Motor neuron (in vitro differentiated cells): ENCODE measurements at regions not wholly inside any gene's neighbourhood (a gene's known extent, or its start where the extent isn't known, plus 50 kb on each side); places are given as distances from the start of the nearest gene placed in this dataset.
"Not testable (repeated sequence)": the region's sequence is repeated elsewhere in the genome, so short reads cannot be mapped to it uniquely, and the experiment has no call there.

Source experiments
- ATAC-seq, 8 experiments: fragments of 200-7000 bp; cut with Tn5 transposase; replicated peaks in 6 of 8; 2 replicates each; pipeline ENCODE4 v1.8.0; 2021; ENCODE audit warnings: mild to moderate bottlenecking in 8 of 8, moderate library complexity in 8 of 8
- H3K27ac ChIP-seq, 2 donors: fragments of 250-450 bp; sonication (Bioruptor Pico); 2 replicates each; pipeline ENCODE4 v1.9.0; 2021; ENCODE audit warnings: antibody characterized with exemption in 2 of 2, mild to moderate bottlenecking in 2 of 2, moderate library complexity in 1 of 2
- H3K4me1 ChIP-seq, 2 donors: fragments of 250-450 bp; sonication (Bioruptor Pico); replicated peaks in 1 of 2; 2 replicates each; pipeline ENCODE4 v1.6.1; 2021; ENCODE audit warnings: antibody characterized with exemption in 2 of 2, mild to moderate bottlenecking in 2 of 2, moderate library complexity in 1 of 2
- H3K4me3 ChIP-seq, 5 donors: fragments of 250-450 bp; sonication (Bioruptor Pico); 2 replicates each; pipeline ENCODE4 v1.9.0; 2021; ENCODE audit warnings: antibody characterized with exemption in 5 of 5, mild to moderate bottlenecking in 5 of 5, moderate library complexity in 4 of 5
- WGBS, 10 experiments: fragments of 450-650 bp; shearing (Covaris generic); methylation state at CpG; one replicate each; pipeline ENCODE4 v1.0.0; 2022; 5-methylcytosine and 5-hydroxymethylcytosine counted together
- in situ Hi-C, 9 experiments: fragments of 400-800 bp; cut with MboI; loops; one replicate each; pipeline ENCODE4 v1.15.0; 2021; ENCODE audit warnings: low sequenced_read_pairs in 9 of 9, low pct_unique_long_range_greater_than_20kb in 2 of 9; ENCODE audit not compliant: unreplicated experiment in 9 of 9

- in situ Hi-C loops = no loop called here
- no peak for ATAC-seq
- no peak overlapping the region for H3K27ac ChIP-seq
These were observed 1444.5 kb upstream of the FLRT2 start for GRCh38 chr14:84085493-84085892.

GRCh38 chr14:84086714-84087113, 1443.2 kb upstream of the FLRT2 start:
- 11 to 100% (median 83%) methylated on average over 1 to 4 of the region's 4 CpGs for WGBS, 10 experiments
- in situ Hi-C loops = no loop called here
- ATAC-seq = no peak
- H3K4me1 ChIP-seq = peaks cover 0 to 3% of the 10 kb centered on the region in 2 donors
- no peak overlapping the region for H3K4me3 ChIP-seq
- H3K27ac ChIP-seq = no peak overlapping the region

More at GRCh38 chr14:84085493-84085892, 1444.5 kb upstream of the FLRT2 start:
- peaks cover 0 to 3% of the 10 kb centered on the region in 2 donors for H3K4me1 ChIP-seq
- no peak overlapping the region for H3K4me3 ChIP-seq

DNA sequence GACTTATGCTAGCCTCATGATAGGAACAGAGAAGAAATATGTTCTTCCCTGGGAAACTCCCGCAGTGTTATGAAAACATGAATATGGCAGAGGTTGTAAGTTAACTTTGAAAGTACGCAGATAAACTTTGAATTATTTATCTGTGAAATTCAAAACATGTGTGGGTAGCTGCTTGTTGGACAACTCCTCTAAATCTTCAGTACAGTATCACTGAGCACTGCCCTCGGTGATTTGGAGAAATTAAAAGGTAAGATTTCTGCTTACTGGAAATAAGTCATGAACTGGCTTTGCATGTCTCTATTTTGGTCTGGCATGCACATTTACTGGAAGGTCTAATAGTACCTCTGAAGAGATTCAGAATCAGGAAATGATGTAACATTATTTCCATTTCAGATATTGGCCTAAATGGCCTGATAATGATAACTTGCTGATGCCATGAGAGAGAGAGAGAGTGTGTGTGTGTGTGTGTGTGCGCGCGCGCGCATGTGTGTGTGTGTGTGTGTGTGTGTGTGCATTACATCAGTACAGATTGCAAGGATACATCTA, 1441.9 kb upstream of the FLRT2 start:
- Histone ChIP-seq H3K4me3 (no peak overlapping the region), H3K27ac (no peak overlapping the region), H3K4me1 (peaks cover 0 to 3% of the 10 kb centered on the region in 2 donors)
- in situ Hi-C loops = no loop called here
- ATAC-seq = peak; percentile 14 to 89 (median 75)
- WGBS, 10 experiments = 0 to 100% (median 72%) methylated on average over 1 to 8 of the region's 8 CpGs

DNA sequence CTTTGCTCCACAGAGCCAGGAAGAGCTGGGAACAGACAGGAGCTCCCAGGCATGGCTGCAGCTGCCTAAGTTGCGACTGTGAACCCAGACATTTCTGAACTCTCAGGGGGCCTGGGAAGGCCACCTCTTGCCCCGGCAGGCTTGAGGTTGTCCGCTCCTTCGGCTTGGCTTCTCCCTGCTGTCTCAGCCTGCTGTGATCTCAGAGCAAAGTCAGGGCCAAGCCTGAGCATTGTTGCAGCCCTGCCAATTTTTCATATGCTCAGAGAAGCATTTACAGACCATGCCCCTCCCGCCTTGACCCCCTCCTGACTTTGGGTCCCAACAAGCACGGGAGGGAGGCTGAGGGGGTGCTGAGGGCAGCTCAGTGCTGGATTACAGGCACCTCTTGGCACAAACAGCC, 1439.1 kb upstream of the FLRT2 start:
- H3K4me1 ChIP-seq = no peaks in the 10 kb centered on the region
- no peak overlapping the region for H3K27ac ChIP-seq
- ATAC-seq = no peak
- no peak overlapping the region for H3K4me3 ChIP-seq
- in situ Hi-C loops = no loop called here
- WGBS, 10 experiments = 0 to 71% (median 58%) methylated on average over 1 to 2 of the region's 6 CpGs; no CpG with 5 or more reads in 6 of the 10 experiments

DNA sequence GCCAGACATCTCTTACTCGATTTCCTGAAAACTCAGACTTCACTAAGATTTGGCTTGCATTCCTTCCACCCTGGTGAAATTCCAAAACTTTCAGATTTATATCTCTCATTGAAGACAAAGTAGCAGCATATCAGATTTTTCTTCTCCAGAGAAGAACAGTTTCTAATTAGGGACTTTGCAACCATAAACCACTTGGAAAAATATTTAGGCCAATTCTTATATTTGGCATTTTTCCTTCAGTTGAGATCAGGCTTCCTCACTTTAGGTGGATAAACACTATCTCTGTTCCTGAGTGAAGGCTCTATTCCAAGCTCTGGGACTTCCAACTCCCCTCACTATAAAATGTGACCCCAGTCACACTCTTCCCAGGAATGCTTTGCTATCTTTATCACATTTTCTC, 1434.3 kb upstream of the FLRT2 start:
- 0 to 80% (median 33%) methylated on average over 1 of the region's 1 CpG; no CpG with 5 or more reads in 2 of the 10 experiments for WGBS, 10 experiments
- H3K27ac ChIP-seq = no peak overlapping the region
- in situ Hi-C loops = no loop called here
- no peak for ATAC-seq
- no peaks in the 10 kb centered on the region for H3K4me1 ChIP-seq
- no peak overlapping the region for H3K4me3 ChIP-seq

DNA sequence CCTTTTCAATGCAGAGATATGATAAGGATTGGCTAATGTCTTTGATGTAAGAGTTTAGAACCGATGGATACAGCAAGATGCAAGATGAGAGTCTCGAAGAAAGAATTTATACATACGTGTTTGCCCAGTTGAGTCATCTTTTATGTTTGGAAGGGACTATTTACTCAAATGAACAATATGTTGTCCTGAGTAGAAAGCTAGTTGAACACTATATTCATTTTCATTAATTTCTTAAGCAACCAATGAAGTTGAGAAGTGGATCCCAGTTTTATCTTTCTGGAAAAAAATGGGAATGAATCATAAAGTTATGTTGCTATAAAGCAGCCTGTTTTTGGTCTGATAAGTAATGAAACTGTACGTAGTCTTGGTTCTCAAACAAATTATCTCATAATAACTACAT, 1431.7 kb upstream of the FLRT2 start:
- Histone ChIP-seq H3K4me1 (no peaks in the 10 kb centered on the region), H3K4me3 (no peak overlapping the region), H3K27ac (no peak overlapping the region)
- in situ Hi-C loops = no loop called here
- WGBS, 10 experiments = 35 to 100% (median 93%) methylated on average over 1 to 4 of the region's 4 CpGs
- no peak for ATAC-seq

DNA sequence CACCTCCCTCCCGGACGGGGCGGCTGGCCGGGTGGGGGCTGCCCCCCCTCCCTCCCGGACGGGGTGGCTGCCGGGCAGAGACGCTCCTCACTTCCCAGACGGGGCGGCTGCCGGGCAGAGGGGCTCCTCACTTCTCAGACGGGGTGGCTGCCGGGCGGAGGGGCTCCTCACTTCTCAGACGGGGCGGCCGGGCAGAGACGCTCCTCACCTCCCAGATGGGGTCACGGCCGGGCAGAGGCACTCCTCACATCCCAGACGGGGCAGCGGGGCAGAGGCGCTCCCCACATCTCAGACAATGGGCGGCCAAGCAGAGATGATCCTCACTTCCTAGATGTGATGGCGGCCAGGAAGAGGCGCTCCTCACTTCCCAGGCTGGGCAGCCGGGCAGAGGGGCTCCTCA, 1430.4 kb upstream of the FLRT2 start:
- ATAC-seq, in situ Hi-C loops, H3K4me3 ChIP-seq, H3K27ac ChIP-seq, H3K4me1 ChIP-seq: not testable (repeated sequence)
- WGBS, 10 experiments = no CpG with 5 or more reads among the region's 27 CpGs

DNA sequence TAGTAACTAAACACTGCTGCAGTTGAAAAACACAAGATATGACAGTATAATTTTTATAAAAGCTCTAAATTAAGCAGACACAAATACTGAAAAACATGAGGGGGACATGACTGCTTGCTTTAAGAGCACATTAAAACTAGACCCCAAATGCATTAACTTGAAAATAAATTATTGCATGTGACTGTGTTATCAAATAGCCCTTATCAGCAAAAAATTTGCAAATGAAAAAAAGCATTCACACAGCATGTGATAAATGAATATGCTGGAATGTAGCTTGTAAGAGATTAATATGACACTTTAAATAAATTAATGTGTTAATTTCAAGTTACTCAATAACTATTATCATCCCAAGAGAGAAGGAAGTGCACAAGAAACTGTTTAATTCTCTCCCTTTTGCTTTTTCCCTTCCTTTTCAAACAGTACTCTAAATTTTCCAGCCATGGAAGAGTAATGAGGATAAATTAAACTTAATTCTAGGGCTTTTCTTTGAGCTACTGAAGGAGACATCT, 1422.1 kb upstream of the FLRT2 start:
- Histone ChIP-seq H3K4me1 (no peaks in the 10 kb centered on the region), H3K27ac (no peak overlapping the region), H3K4me3 (no peak overlapping the region)
- ATAC-seq = no peak
- in situ Hi-C loops = no loop called here

GRCh38 chr14:84108746-84109457, 1421.0 kb upstream of the FLRT2 start:
- no peak overlapping the region for H3K4me3 ChIP-seq
- in situ Hi-C loops = no loop called here
- no peaks in the 10 kb centered on the region for H3K4me1 ChIP-seq
- WGBS, 10 experiments = 7 to 97% (median 37%) methylated on average over 1 to 3 of the region's 3 CpGs; no CpG with 5 or more reads in 2 of the 10 experiments
- ATAC-seq = no peak
- no peak overlapping the region for H3K27ac ChIP-seq

DNA sequence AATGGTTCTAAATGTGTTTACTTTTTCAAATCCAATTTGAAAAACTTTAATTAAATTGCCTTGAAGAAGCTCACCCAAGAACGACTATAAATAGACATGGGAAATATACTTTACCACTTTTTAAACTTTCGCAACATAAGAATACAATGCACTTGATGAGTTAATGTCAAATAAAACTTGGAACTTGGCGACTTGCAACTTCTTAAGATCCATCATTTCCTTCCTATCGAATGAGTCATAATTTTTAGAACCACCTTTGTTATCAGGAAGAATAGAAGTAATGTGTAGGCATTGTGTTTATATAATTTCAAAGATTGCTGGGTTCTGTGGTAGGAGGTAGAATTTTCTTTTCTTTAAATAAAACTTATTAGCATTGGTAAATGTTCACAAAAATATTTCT, 1417.4 kb upstream of the FLRT2 start:
- H3K4me1 ChIP-seq = no peaks in the 10 kb centered on the region
- H3K27ac ChIP-seq = no peak overlapping the region
- ATAC-seq = no peak
- 30 to 100% (median 76%) methylated on average over 1 to 4 of the region's 4 CpGs for WGBS, 10 experiments
- H3K4me3 ChIP-seq = no peak overlapping the region
- in situ Hi-C loops = no loop called here

GRCh38 chr14:84125676-84126075, 1404.3 kb upstream of the FLRT2 start:
- Histone ChIP-seq H3K4me3 (no peak overlapping the region), H3K4me1 (no peaks in the 10 kb centered on the region), H3K27ac (no peak overlapping the region)
- in situ Hi-C loops = no loop called here
- no peak for ATAC-seq
- 25 to 90% (median 81%) methylated on average over 2 to 4 of the region's 4 CpGs; no CpG with 5 or more reads in 1 of the 10 experiments for WGBS, 10 experiments

- Histone ChIP-seq H3K4me3 (no peak overlapping the region), H3K4me1 (no peaks in the 10 kb centered on the region), H3K27ac (no peak overlapping the region)
- no peak for ATAC-seq
- WGBS, 10 experiments = 0 to 97% (median 60%) methylated on average over 1 to 3 of the region's 3 CpGs
- in situ Hi-C loops = no loop called here
These were observed 1402.4 kb upstream of the FLRT2 start for GRCh38 chr14:84127495-84127894.

- Histone ChIP-seq H3K27ac (no peak overlapping the region), H3K4me1 (no peaks in the 10 kb centered on the region), H3K4me3 (no peak overlapping the region)
- in situ Hi-C loops = no loop called here
- 0 to 100% (median 79%) methylated on average over 1 to 3 of the region's 3 CpGs; no CpG with 5 or more reads in 2 of the 10 experiments for WGBS, 10 experiments
- no peak for ATAC-seq
These were observed 1401.9 kb upstream of the FLRT2 start for GRCh38 chr14:84128050-84128449.

DNA sequence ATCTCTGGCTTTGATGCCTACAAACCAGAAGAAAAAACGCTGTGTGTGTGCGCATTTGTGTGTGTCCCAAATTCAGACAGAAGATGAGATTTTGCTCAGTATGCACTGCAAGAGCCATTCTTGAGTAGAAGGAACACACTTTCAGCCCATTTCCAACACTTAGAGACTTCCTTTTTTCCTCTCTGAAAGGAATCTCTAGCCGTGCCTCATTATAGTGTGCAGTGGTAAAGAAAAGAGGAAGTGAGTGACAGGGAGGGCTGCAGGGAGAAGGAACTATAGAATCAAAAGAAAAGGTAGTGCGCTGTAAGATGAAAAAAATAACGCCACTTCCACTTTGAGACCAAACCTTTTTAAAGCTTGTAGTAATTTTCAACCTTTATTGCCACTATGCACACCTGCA, 1400.9 kb upstream of the FLRT2 start:
- Histone ChIP-seq H3K4me3 (no peak overlapping the region), H3K4me1 (no peaks in the 10 kb centered on the region), H3K27ac (no peak overlapping the region)
- in situ Hi-C loops = no loop called here
- 0 to 90% (median 41%) methylated on average over 1 to 4 of the region's 5 CpGs for WGBS, 10 experiments
- ATAC-seq = no peak
